Cardiac fibroblast (primary cell): ENCODE measurements at regions not wholly inside any gene's neighbourhood (a gene's known extent, or its start where the extent isn't known, plus 50 kb on each side); places are given as distances from the start of the nearest gene placed in this dataset.
"Not testable (repeated sequence)": the region's sequence is repeated elsewhere in the genome, so short reads cannot be mapped to it uniquely, and the experiment has no call there.

Experiments used
- DNase-seq, 2 donors: peaks; one replicate each; pipeline versions ENCODE4 v3.0.0 to v3.0.0-alpha.2; 2010; ENCODE audit warnings: low read depth in 2 of 2
- H3K4me3 ChIP-seq, 2 donors: replicated peaks in 1 of 2; 1 replicate in 1 of 2; 2 replicates in 1 of 2; pipeline ENCODE4 v1.5.1; 2011; ENCODE audit warnings: low read depth in 2 of 2, low read length in 2 of 2, mild to moderate bottlenecking in 2 of 2, moderate library complexity in 1 of 2
- TF ChIP-seq, protein P1 (sequence below): IDR thresholded peaks from one replicate; pipeline ENCODE4 v1.5.1; 2011; ENCODE audit warnings: low read depth, mild to moderate bottlenecking, low read length, inconsistent platforms

DNA sequence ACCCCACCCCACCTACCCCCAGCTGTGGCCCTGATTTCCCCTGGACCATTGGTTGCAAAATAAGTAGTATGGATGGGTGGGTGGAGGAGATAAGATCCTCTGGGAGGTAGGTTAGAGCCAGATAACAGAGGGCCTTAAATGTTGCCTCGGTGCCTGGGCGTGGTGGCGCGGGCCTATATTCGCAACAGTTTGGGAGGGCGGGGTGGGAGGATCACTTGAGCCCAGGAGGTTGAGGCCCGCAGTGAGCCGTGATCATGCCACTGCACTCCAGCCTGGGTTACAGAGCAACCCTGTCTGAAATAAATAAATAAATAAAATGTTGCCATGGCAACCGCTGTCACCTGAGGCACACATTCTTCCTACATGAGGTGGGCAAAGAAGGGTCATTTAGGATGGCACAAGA lies 103.3 kb upstream of the GATA6 start:
- no peak for DNase-seq
- TF ChIP-seq, protein P1, sequence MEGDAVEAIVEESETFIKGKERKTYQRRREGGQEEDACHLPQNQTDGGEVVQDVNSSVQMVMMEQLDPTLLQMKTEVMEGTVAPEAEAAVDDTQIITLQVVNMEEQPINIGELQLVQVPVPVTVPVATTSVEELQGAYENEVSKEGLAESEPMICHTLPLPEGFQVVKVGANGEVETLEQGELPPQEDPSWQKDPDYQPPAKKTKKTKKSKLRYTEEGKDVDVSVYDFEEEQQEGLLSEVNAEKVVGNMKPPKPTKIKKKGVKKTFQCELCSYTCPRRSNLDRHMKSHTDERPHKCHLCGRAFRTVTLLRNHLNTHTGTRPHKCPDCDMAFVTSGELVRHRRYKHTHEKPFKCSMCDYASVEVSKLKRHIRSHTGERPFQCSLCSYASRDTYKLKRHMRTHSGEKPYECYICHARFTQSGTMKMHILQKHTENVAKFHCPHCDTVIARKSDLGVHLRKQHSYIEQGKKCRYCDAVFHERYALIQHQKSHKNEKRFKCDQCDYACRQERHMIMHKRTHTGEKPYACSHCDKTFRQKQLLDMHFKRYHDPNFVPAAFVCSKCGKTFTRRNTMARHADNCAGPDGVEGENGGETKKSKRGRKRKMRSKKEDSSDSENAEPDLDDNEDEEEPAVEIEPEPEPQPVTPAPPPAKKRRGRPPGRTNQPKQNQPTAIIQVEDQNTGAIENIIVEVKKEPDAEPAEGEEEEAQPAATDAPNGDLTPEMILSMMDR = no peak
- no peak overlapping the region for H3K4me3 ChIP-seq

DNA sequence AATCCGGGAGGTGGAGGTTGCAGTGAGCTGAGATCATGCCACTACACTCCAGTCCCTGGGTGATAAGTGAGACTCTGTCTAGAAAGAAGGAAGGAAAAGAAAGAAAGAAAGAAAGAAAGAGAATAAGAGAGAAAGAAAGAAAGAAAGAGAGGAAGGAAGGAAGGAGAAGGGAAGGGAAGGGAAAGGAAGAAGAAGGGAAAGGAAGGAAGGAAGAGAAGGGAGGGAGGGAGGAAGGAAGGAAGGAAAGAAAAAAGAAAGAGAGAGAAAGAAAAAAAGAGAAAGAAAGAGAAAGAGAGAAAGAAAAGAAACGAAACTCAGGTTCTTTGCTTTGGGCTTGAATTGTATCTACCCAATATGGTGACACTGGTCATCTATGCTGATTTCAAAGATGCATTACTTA lies 102.3 kb upstream of the GATA6 start:
- no peak overlapping the region for H3K4me3 ChIP-seq
- TF ChIP-seq, protein P1 = no peak
- DNase-seq = no peak

DNA sequence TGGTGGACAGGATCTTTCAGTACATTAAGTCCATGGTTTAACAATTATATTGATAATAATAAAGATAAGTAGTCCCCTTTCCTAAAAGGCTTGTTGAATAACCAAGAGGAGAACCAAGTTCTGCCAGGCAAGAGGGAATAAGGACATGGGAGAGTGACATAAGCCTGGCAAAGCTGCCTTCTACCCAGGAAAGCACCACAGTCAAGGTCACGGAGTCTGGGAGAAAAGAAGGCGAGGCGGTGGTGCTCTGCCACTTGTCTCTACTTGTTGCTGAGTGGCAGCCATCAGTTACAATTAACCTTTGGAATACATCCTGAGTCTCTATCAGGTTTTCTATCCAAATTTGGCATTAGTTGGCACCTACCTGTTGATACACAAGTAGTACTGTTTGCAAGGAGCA lies 101.7 kb upstream of the GATA6 start:
- no peak for DNase-seq
- TF ChIP-seq, protein P1 = no peak
- no peak overlapping the region for H3K4me3 ChIP-seq

DNA sequence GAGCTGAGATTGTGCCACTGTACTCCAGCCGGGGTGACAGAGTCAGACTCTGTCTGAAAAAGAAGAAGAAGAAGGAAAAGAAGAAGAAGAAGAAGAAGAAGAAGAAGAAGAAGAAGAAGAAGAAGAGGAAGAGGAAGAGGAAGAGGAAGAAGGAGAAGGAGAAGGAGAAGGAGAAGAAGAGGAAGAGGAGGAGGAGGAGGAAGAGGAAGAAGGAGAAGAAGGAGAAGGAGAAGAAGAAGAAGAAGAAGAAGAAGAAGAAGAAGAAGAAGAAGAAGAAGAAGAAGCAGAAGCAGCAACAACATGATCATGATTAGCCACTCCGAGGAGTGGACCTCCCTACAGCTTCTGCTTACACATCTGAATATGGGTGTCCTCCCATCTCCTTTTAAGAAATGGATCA lies 100.6 kb upstream of the GATA6 start:
- H3K4me3 ChIP-seq, DNase-seq: not testable (repeated sequence)

DNA sequence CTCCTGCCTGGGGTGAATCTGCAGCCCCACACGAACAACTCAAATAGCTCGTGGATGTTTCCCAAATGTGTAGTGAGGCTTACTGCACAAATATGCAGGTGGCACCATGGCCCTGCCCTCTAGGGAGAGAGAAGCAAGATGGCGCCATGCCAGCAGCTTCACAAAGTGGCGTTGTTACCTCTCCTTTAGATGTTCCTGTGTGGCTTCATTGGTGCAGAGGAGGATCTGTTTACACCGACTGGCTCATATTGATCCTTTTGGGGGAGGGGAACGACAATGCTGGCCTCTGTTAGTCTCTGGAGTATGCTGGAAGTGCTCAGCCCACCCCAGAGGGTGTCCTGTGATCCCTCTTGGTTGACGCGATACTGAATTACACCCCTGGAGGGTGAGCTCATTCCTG lies 99.5 kb upstream of the GATA6 start:
- no peak overlapping the region for H3K4me3 ChIP-seq
- TF ChIP-seq, protein P1 = no peak
- DNase-seq = no peak

DNA sequence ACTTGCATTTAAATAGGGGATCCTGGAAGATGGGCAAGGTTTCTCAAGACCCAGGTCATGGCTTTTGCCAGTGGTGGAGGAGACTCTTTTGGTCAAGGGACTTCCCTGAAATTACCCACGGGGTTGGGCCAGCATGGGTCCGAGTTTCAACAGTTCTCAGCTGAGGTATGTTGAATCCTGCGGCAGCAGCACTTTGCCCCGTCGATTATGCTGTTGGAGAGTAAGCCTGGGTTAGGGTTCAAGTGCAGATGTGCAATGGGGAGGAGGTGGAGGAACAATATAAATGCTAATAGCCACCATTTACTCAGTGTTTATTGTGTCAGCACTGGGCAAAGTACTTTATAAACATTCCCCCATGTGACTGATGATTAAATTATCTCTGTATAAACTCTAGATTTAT lies 96.0 kb upstream of the GATA6 start:
- no peak for DNase-seq
- H3K4me3 ChIP-seq = no peak overlapping the region
- TF ChIP-seq, protein P1 = no peak

DNA sequence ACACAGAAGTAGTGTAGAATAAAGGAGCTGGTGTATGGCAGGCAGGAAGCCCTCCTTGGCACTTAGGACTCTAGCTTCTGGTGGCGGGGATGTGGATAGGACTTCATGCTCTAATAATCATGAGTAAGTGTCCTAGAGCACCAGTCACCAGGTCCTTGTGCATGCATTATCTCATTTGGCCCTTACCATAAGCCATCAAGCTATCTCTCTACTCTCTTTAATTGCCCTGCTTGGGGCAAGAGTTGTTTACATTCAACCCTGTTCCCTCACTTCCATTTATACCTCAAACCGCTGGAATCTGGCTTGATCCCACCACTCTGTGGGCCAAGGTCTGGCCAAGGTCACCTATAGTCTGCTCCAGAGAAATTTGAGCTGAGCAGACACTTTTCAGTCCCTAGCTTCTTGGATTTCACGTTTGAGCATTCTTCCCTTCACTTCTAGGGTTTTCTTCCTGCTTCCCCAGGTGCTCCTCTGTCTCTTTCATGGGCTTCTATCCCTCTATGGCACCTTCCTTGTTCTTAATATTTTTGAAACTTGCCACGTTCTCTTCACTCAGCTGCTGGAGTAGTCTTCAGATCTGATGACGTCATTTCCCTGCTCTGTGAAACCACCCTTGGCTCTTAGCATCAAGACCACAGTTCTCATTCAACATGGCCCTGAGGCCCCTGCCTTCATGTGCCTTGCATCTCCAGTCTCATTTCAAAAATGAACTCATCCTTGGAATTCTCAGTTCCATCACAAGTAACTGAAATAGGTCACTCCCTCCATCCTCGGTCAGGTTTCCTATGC lies 94.9 kb upstream of the GATA6 start:
- no peak for DNase-seq
- H3K4me3 ChIP-seq = no peak overlapping the region
- TF ChIP-seq, protein P1 = no peak
